A549 (cell line): ENCODE measurements at regions not wholly inside any gene's neighbourhood (a gene's known extent, or its start where the extent isn't known, plus 50 kb on each side); places are given as distances from the start of the nearest gene placed in this dataset.

Experiments used
- CHD2 ChIP-seq: fragments of 150-350 bp; IDR thresholded peaks from 2 replicates; pipeline ENCODE4 v1.6.1; 2014; ENCODE audit warnings: low read length; ENCODE audit not compliant: partially characterized antibody
- CTCF ChIP-seq: fragments of >200 bp; sonication (Bioruptor Twin); formaldehyde crosslinking; IDR thresholded peaks from 3 replicates; pipeline ENCODE4 v1.5.1; 2016
- JUN ChIP-seq, 2 experiments: fragments of >200 bp; sonication (Bioruptor Twin); formaldehyde crosslinking; IDR thresholded peaks; 2 replicates in 1 of 2; 3 replicates in 1 of 2; pipeline ENCODE4 v1.6.1; 2016 to 2017
- MAFK ChIP-seq: fragments of 450-650 bp; IDR thresholded peaks from 2 replicates; pipeline ENCODE4 v1.6.1; 2014; ENCODE audit not compliant: partially characterized antibody
- MAX ChIP-seq: IDR thresholded peaks from 2 replicates; pipeline ENCODE4 v1.6.1; 2012
- NPAS2 ChIP-seq: fragments of 250-450 bp; sonication (Bioruptor Pico); IDR thresholded peaks from 2 replicates; pipeline ENCODE4 v1.8.0; 2022; ENCODE audit warnings: mild to moderate bottlenecking, moderate library complexity, borderline replicate concordance
- POLR2A ChIP-seq: IDR thresholded peaks from 2 replicates; pipeline ENCODE4 v1.6.1; 2012; ENCODE audit warnings: mild to moderate bottlenecking, low read length
- RAD21 ChIP-seq, 2 experiments: fragments of >200 bp in 1 of 2; sonication (Bioruptor Twin) in 1 of 2; formaldehyde crosslinking in 1 of 2; IDR thresholded peaks in 1 of 2; conservative IDR thresholded peaks in 1 of 2; 2 replicates in 1 of 2; 3 replicates in 1 of 2; pipeline ENCODE4 v1.6.1; 2012 to 2018; ENCODE audit warnings: inconsistent platforms in 1 of 2
- RCOR1 ChIP-seq: fragments of 150-350 bp; IDR thresholded peaks from 2 replicates; pipeline ENCODE4 v1.6.1; 2014; ENCODE audit warnings: antibody characterized with exemption, low read length, low read depth
- SMC3 ChIP-seq: fragments of >200 bp; sonication (Bioruptor Twin); formaldehyde crosslinking; IDR thresholded peaks from 3 replicates; pipeline ENCODE4 v1.6.1; 2018; ENCODE audit warnings: inconsistent platforms

- TF ChIP-seq CTCF (no peak), JUN (IDR thresholded peaks at IDR 0.05) (no peak), POLR2A (no peak), RCOR1 (no peak), NPAS2 (CRISPR knock-in tag) (no peak), MAX (no peak), CHD2 (no peak), MAFK (no peak), SMC3 (no peak), RAD21 (conservative IDR thresholded peaks at IDR 0.05 in 1 of 2, IDR thresholded peaks at IDR 0.05 in 1 of 2) (no peak)
Observed at GRCh38 chr18:73218293-73218692, 350.5 kb upstream of the NETO1 start.
